Stomach (tissue), 8 donors: ENCODE measurements at regions not wholly inside any gene's neighbourhood (a gene's known extent, or its start where the extent isn't known, plus 50 kb on each side); places are given as distances from the start of the nearest gene placed in this dataset.
A peak's percentile ranks its signal among the peaks of the same experiment; 100 is the strongest.

Experiments
- DNase-seq, 2 donors: peaks; one replicate each; pipeline versions ENCODE4 v3.0.0 to v3.0.0-alpha.2; 2013 to 2019
- H3K27ac ChIP-seq, 5 donors: fragments of 200-600 bp in 4 of 5; sonication (generic) in 4 of 5; one replicate each; pipeline ENCODE4 v1.5.1; 2013 to 2019; ENCODE audit warnings: mild to moderate bottlenecking in 1 of 5, moderate library complexity in 1 of 5
- H3K27me3 ChIP-seq, 3 donors: fragments of 200-600 bp; sonication (generic); one replicate each; pipeline ENCODE4 v1.5.1; 2017 to 2019; ENCODE audit warnings: mixed run types in 1 of 3
- H3K36me3 ChIP-seq, 4 donors: fragments of 200-600 bp; sonication (generic); 1 replicate in 3 of 4; 2 replicates in 1 of 4; pipeline ENCODE4 v1.5.1; 2016 to 2019
- H3K4me1 ChIP-seq, 4 donors: fragments of 200-600 bp; sonication (generic); one replicate each; pipeline ENCODE4 v1.5.1; 2016 to 2019
- H3K4me3 ChIP-seq, 4 donors: fragments of 200-600 bp; sonication (generic) in 3 of 4; one replicate each; pipeline ENCODE4 v1.5.1; 2016 to 2019; ENCODE audit warnings: mild to moderate bottlenecking in 1 of 4
- H3K9me3 ChIP-seq, 4 donors: fragments of 200-600 bp; sonication (generic); one replicate each; pipeline ENCODE4 v1.5.1; 2016 to 2019
- CTCF ChIP-seq, 7 experiments: fragments of 450-650 bp in 4 of 7; fragments of 200-600 bp in 3 of 7; sonication (generic) in 3 of 7; IDR thresholded peaks; one replicate each; pipeline ENCODE4 v1.5.1; 2016 to 2019; ENCODE audit warnings: antibody characterized with exemption in 7 of 7, control low read depth in 2 of 7, mild to moderate bottlenecking in 1 of 7
- EP300 ChIP-seq: sonication (generic); formaldehyde crosslinking; IDR thresholded peaks from one replicate; pipeline ENCODE4 v1.6.1; 2017; ENCODE audit warnings: antibody characterized with exemption
- POLR2A ChIP-seq, 4 donors: fragments of 450-650 bp; IDR thresholded peaks; one replicate each; pipeline ENCODE4 v1.6.1; 2016; ENCODE audit warnings: antibody characterized with exemption in 4 of 4, control low read depth in 2 of 4, mild to moderate bottlenecking in 1 of 4, moderate library complexity in 1 of 4
- POLR2AphosphoS5 ChIP-seq, 3 donors: sonication (generic); formaldehyde crosslinking; IDR thresholded peaks; one replicate each; pipeline ENCODE4 v1.6.1; 2016; ENCODE audit warnings: antibody characterized with exemption in 3 of 3
- WGBS, 5 donors: extraction: QIAGEN DNeasy Blood & Tissue Kit in 3 of 5; methylation state at CpG; one replicate each; pipeline versions ENCODE4 v1.1.5 to v1.1.7; 2013 to 2018; 5-methylcytosine and 5-hydroxymethylcytosine counted together
- intact Hi-C: fragments of 100-400 bp; cut with DNase I; formaldehyde crosslinking; loops from one replicate; pipeline ENCODE4 v1.15.1; 2023; ENCODE audit warnings: low total_unique reads
- donor health status: healthy with polysubstance abuse.
- donor health status: Bipolar disorder and iron deficiency.
- donor health status: healthy.

- peak overlapping the region in 2 of 4 donors; percentile 24 to 33 for H3K4me3 ChIP-seq
- peaks cover 23 to 59% (median 39%) of the 10 kb centered on the region in 4 donors for H3K4me1 ChIP-seq
- WGBS, 5 donors: 45 to 53% (median 47%) methylated on average over 14 to 15 of the region's 15 CpGs
- intact Hi-C loops: no loop called here
- H3K27ac ChIP-seq: peak overlapping the region in 4 of 5 donors; percentile 1 to 75 (median 50)
- H3K36me3 ChIP-seq: no peaks in the 10 kb centered on the region
- H3K27me3 ChIP-seq: peaks cover 0 to 18% (median 11%) of the 10 kb centered on the region in 3 donors
- DNase-seq: peak in 1 of 2 donors; percentile 78
- H3K9me3 ChIP-seq: no peaks in the 10 kb centered on the region
- TF ChIP-seq CTCF (IDR thresholded peaks at IDR 0.05): no peak
- TF ChIP-seq POLR2AphosphoS5 (IDR thresholded peaks at IDR 0.05): no peak
- no peak for TF ChIP-seq EP300
- TF ChIP-seq POLR2A (IDR thresholded peaks at IDR 0.05): no peak
Observed at GRCh38 chr6:41443616-41444525, 102.3 kb upstream of the FOXP4 start.

GRCh38 chr6:41445261-41445660 is 100.9 kb upstream of the FOXP4 start:
- Histone ChIP-seq H3K9me3 (no peaks in the 10 kb centered on the region), H3K27ac (peak overlapping the region in 1 of 5 donors; percentile 10), H3K27me3 (peaks cover 0 to 18% (median 11%) of the 10 kb centered on the region in 3 donors), H3K4me1 (peaks cover 36 to 68% (median 48%) of the 10 kb centered on the region in 4 donors), H3K36me3 (no peaks in the 10 kb centered on the region), H3K4me3 (no peak overlapping the region)
- 41 to 54% (median 46%) methylated on average over 11 of the region's 11 CpGs for WGBS, 5 donors
- intact Hi-C loops: no loop called here
- TF ChIP-seq EP300 (no peak), POLR2AphosphoS5 (IDR thresholded peaks at IDR 0.05) (no peak), CTCF (IDR thresholded peaks at IDR 0.05) (no peak), POLR2A (IDR thresholded peaks at IDR 0.05) (no peak)
- DNase-seq: peak in 1 of 2 donors; percentile 71

GRCh38 chr6:41446132-41446531 is 100.0 kb upstream of the FOXP4 start:
- no peaks in the 10 kb centered on the region for H3K36me3 ChIP-seq
- DNase-seq: no peak
- no peak overlapping the region for H3K27ac ChIP-seq
- no peaks in the 10 kb centered on the region for H3K9me3 ChIP-seq
- TF ChIP-seq POLR2AphosphoS5 (IDR thresholded peaks at IDR 0.05): no peak
- no peak for TF ChIP-seq EP300
- no peak for TF ChIP-seq POLR2A (IDR thresholded peaks at IDR 0.05)
- no peak for TF ChIP-seq CTCF (IDR thresholded peaks at IDR 0.05)
- peaks cover 45 to 76% (median 57%) of the 10 kb centered on the region in 4 donors for H3K4me1 ChIP-seq
- 87 to 90% (median 89%) methylated on average over 4 of the region's 4 CpGs for WGBS, 5 donors
- intact Hi-C loops: no loop called here
- peaks cover 0 to 18% (median 11%) of the 10 kb centered on the region in 3 donors for H3K27me3 ChIP-seq
- no peak overlapping the region for H3K4me3 ChIP-seq

GRCh38 chr6:41446907-41447545 is 99.2 kb upstream of the FOXP4 start:
- Histone ChIP-seq H3K4me1 (peaks cover 54 to 85% (median 66%) of the 10 kb centered on the region in 4 donors), H3K27ac (no peak overlapping the region), H3K4me3 (no peak overlapping the region), H3K36me3 (no peaks in the 10 kb centered on the region), H3K27me3 (peaks cover 0 to 16% (median 11%) of the 10 kb centered on the region in 3 donors), H3K9me3 (no peaks in the 10 kb centered on the region)
- 86 to 91% (median 87%) methylated on average over 8 of the region's 8 CpGs for WGBS, 5 donors
- DNase-seq: no peak
- TF ChIP-seq POLR2A (IDR thresholded peaks at IDR 0.05): no peak
- no peak for TF ChIP-seq CTCF (IDR thresholded peaks at IDR 0.05)
- TF ChIP-seq POLR2AphosphoS5 (IDR thresholded peaks at IDR 0.05): no peak
- TF ChIP-seq EP300: no peak
- intact Hi-C loops: no loop called here
